ENCODE measurements at regions not wholly inside any gene's neighbourhood (a gene's known extent, or its start where the extent isn't known, plus 50 kb on each side); places are given as distances from the start of the nearest gene placed in this dataset.
"Not testable (repeated sequence)": the region's sequence is repeated elsewhere in the genome, so short reads cannot be mapped to it uniquely, and the experiment has no call there.

DNA sequence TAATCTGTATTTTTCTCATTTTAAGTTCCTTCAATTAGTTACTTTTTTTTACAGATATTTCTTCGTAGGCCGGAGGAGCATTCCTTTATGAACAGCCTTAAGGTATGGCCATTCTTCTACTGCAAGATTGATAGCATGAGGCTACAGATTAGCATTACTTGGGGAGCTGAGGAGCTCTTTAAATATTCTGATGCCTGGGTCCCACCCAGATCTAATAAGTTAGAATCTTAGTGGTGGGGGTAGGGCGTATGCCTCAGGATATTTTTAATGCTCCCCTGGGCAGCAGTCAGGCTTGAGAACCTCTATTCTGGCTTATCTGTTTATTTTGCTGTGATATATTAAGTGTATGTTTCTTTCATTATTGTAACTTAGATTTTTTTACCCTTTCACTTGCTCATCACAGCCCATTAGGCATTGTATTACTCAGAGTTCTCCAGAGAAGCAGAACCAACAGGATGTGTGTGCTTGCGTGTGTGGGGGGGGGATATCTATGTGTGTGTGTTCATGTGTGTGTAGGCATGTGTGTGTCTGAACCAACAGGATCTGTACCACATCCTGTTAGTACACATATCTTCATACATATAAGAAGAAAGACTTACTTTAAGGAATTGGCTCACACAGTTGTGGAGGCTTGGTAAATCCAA, 91.8 kb upstream of the MTAP start:
- peak in 1 of 2 donors; percentile 10 for DNase-seq
- peak; percentile 58 to 69 for ATAC-seq (replicated peaks in 1 of 2)
- H3K27me3 Mint-ChIP-seq (ENCODE audit: low read depth) = no peaks in the 10 kb centered on the region
- no peaks in the 10 kb centered on the region for H3K9me3 Mint-ChIP-seq
- H3K4me3 Mint-ChIP-seq = no peak overlapping the region
- H3K36me3 Mint-ChIP-seq (ENCODE audit: insufficient read depth in 2 of 2) = no peaks in the 10 kb centered on the region
- no peak overlapping the region for H3K27ac Mint-ChIP-seq
- H3K4me1 Mint-ChIP-seq (ENCODE audit: low read depth) = peaks cover 9% of the 10 kb centered on the region

DNA sequence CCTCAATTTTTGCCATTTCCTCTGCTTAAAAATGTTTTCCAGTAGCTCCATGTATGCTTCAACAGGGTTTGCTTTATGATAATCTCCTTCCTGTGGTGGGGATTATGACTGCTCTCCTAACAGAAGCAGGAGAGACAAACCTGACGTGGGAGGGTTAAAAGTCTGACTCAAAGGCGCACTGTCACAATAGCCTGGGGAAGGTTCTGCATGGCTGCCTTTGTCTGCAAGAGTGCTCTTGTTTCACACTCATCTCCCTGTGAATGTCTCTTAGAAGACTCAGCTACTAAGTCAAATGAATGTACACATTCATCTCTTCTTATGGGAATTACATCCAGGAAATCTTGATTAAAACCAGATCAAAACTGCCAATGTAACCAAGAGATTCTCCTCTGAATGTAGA, 90.9 kb upstream of the MTAP start:
- Mint-ChIP-seq H3K27ac (no peak overlapping the region), H3K4me3 (no peak overlapping the region), H3K9me3 (peaks cover 0 to 3% of the 10 kb centered on the region in 2 donors), H3K27me3 (ENCODE audit: low read depth) (no peaks in the 10 kb centered on the region), H3K36me3 (ENCODE audit: insufficient read depth in 2 of 2) (peaks cover 0 to 4% of the 10 kb centered on the region in 2 donors), H3K4me1 (ENCODE audit: low read depth) (peaks cover 9% of the 10 kb centered on the region)
- DNase-seq (peak; percentile 8 to 9), ATAC-seq (replicated peaks in 1 of 2) (peak; percentile 74 to 84)

DNA sequence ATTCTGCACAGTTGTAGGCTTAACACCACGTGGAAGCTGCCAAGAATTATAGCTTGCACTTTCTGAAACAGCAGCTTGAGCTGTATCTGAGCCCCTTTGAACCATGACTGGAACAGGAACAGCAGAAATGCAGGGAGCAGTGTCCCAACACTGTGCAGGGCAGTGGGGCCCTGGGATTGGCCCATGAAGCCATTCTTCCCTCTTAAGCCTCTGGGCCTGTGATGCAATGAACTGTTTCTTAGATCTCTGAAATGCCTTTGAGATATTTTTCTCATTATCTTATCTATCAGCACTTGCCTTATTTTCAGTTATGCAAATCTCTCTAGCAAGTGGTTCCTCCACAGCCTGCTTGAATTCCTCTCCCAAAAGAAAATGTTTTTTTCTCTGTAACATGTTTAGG, 87.0 kb upstream of the MTAP start:
- Mint-ChIP-seq H3K4me3 (no peak overlapping the region), H3K4me1 (ENCODE audit: low read depth) (peaks cover 5% of the 10 kb centered on the region), H3K9me3 (peaks cover 0 to 3% of the 10 kb centered on the region in 2 donors), H3K36me3 (ENCODE audit: insufficient read depth in 2 of 2) (peaks cover 3 to 4% of the 10 kb centered on the region in 2 donors), H3K27ac (no peak overlapping the region), H3K27me3 (ENCODE audit: low read depth) (peaks cover 23% of the 10 kb centered on the region)
- no peak for DNase-seq
- ATAC-seq (replicated peaks in 1 of 2) = no peak

DNA sequence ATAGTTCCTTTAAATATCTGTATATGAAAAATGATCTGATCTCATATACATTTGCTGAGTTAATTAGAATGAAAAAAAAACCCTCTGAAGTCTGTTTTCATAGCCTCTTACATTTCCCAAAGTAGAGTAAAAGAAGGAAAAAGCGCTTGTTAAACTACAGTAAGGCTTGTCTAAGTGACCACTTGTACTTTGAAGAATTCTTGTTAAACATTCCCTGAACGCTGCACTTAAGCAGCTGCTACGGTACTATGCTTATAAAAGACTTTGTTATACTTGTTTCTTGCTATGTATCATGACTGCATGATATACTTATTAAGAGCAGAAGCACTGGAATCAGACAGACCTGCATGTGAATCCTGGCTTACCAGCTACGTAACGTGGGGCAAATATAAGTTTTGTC, 81.7 kb upstream of the MTAP start:
- ATAC-seq (replicated peaks in 1 of 2) = no peak

DNA sequence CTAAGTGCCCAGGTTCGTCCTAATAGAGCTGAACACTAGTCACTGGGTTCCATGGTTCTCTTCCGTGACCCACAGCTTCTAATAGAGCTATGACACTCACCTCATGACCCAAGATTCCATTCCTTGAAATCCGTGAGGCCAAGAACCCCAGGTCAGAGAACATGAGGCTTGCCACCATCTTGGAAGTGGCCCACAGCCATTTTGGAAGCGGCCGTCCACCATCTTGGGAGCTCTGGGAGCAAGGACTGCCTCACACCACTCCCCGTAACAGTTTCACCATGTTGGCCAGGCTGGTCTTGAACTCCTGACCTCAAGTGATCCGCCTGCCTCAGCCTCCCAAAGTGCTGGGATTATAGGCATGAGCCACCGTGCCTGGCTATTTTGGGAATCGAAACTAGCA, 75.0 kb upstream of the MTAP start:
- DNase-seq; H3K27ac Mint-ChIP-seq; H3K9me3 Mint-ChIP-seq; H3K4me1 Mint-ChIP-seq (ENCODE audit: low read depth); ATAC-seq (replicated peaks in 1 of 2); H3K36me3 Mint-ChIP-seq (ENCODE audit: insufficient read depth in 2 of 2); H3K4me3 Mint-ChIP-seq: not testable (repeated sequence)
- peaks cover 17% of the 10 kb centered on the region for H3K27me3 Mint-ChIP-seq (ENCODE audit: low read depth)

More for the DNA sequence above, 81.7 kb upstream of the MTAP start:
- Mint-ChIP-seq H3K4me3 (no peak overlapping the region), H3K4me1 (ENCODE audit: low read depth) (no peaks in the 10 kb centered on the region), H3K36me3 (ENCODE audit: insufficient read depth in 2 of 2) (peaks cover 3 to 4% of the 10 kb centered on the region in 2 donors), H3K9me3 (peaks cover 0 to 3% of the 10 kb centered on the region in 2 donors), H3K27me3 (ENCODE audit: low read depth) (peaks cover 41% of the 10 kb centered on the region), H3K27ac (no peak overlapping the region)
- DNase-seq = no peak

DNA sequence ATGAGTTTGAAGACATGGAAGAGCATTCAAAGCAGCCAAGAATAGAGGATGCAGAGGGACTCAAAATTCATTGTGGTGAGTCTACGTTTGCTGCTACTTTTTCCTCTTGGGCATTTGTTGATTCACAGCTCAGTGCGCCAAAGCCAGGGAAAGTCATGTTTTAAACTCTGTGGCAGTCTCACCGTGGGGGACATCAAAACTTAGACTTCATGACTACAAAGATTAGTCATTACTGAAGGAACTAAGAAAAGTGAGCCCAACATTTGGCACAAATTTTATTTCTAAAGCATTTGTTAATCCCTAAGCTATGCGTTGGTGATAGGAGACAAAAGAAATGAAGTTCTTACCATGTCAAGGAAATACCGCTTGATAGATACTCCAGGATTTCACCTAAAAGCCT, 73.7 kb upstream of the MTAP start:
- no peak for ATAC-seq (replicated peaks in 1 of 2)
- Mint-ChIP-seq H3K36me3 (ENCODE audit: insufficient read depth in 2 of 2) (no peaks in the 10 kb centered on the region), H3K4me1 (ENCODE audit: low read depth) (no peaks in the 10 kb centered on the region), H3K4me3 (no peak overlapping the region), H3K27ac (no peak overlapping the region), H3K9me3 (no peaks in the 10 kb centered on the region), H3K27me3 (ENCODE audit: low read depth) (peaks cover 12% of the 10 kb centered on the region)
- no peak for DNase-seq

DNA sequence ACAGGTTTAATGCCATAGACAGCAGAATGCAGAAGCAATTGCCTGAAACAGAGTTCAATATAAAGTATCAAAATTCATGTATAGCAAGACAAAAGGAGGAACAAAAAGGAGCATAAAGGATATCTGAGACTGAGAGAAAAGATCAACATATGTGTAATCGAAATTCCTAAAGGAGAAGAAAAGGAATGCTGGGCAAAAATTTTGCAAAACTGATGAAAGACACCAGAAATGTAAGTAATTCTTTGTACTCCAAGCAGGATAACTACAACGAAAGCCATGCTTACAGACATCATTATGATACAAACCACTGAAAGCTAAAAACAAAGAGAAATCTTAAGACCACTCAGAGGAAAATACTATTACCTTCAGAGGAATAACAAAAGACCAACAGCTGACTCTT, 72.8 kb upstream of the MTAP start:
- peaks cover 9% of the 10 kb centered on the region for H3K27me3 Mint-ChIP-seq (ENCODE audit: low read depth)
- no peak overlapping the region for H3K27ac Mint-ChIP-seq
- no peaks in the 10 kb centered on the region for H3K36me3 Mint-ChIP-seq (ENCODE audit: insufficient read depth in 2 of 2)
- H3K4me1 Mint-ChIP-seq (ENCODE audit: low read depth) = no peaks in the 10 kb centered on the region
- DNase-seq = no peak
- no peaks in the 10 kb centered on the region for H3K9me3 Mint-ChIP-seq
- H3K4me3 Mint-ChIP-seq = no peak overlapping the region
- no peak for ATAC-seq (replicated peaks in 1 of 2)

DNA sequence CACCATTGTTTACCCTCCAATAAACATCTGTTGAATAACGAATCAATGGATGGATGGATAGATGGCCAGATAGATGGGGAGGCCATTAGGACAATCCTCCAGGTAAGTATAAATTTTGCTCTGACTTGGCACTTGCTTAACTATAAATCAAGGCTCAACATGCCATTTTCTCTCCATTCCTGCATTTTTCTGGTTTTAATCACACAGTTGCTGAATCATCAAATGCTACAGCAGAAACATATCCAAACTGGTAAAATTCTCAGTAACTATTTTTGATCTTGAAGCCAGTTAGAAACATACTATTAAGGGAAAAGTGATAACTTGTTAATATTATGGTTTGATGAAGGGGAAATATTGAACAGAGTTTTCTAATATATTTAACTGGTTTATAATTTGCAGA, 71.5 kb upstream of the MTAP start:
- no peak overlapping the region for H3K27ac Mint-ChIP-seq
- no peaks in the 10 kb centered on the region for H3K36me3 Mint-ChIP-seq (ENCODE audit: insufficient read depth in 2 of 2)
- ATAC-seq (replicated peaks in 1 of 2) (no peak), DNase-seq (no peak)
- no peaks in the 10 kb centered on the region for H3K27me3 Mint-ChIP-seq (ENCODE audit: low read depth)
- no peaks in the 10 kb centered on the region for H3K9me3 Mint-ChIP-seq
- H3K4me1 Mint-ChIP-seq (ENCODE audit: low read depth) = no peaks in the 10 kb centered on the region
- no peak overlapping the region for H3K4me3 Mint-ChIP-seq

DNA sequence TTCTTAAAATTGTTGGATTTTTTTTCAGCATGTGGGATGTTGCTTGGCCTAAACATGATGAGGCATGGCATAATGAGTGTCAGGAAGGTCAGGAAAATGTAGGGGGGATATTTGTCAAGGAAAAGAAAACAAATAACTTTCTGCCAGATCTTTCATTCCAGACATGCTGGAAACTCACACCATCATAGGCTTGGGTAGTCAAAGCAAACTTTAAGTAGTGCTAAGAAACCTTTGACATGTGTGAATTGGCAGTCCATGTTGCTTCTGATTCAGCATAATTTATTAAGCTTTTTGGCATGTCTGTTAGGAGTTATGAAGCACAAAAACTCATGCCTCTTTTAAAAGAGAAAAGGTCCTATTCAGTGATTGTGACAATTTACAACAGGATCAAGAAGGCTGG, 61.3 kb upstream of the MTAP start:
- Mint-ChIP-seq H3K27me3 (ENCODE audit: low read depth) (peaks cover 26% of the 10 kb centered on the region), H3K9me3 (no peaks in the 10 kb centered on the region), H3K4me1 (ENCODE audit: low read depth) (no peaks in the 10 kb centered on the region), H3K4me3 (no peak overlapping the region), H3K36me3 (ENCODE audit: insufficient read depth in 2 of 2) (no peaks in the 10 kb centered on the region), H3K27ac (no peak overlapping the region)
- ATAC-seq (replicated peaks in 1 of 2) = no peak
- no peak for DNase-seq

DNA sequence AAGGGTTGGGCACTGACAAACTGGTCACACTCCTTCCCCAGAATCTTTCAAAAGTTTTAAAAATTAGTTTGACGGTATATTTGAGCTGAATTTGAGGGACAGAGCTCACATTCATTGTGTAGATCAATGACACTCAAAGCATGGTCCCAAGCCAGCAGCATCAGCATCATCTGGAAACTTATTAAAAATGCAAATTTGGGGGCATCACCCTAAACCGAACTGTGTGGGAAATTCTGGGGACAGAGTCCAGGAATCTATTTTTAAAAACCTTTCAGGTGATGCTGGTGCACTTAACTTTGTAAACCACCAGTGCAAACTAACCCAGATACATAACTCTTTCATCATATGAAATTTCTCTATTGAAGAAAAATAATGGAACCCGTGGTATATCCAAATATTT, 58.1 kb upstream of the MTAP start:
- no peaks in the 10 kb centered on the region for H3K36me3 Mint-ChIP-seq (ENCODE audit: insufficient read depth in 2 of 2)
- H3K27me3 Mint-ChIP-seq (ENCODE audit: low read depth) = peaks cover 31% of the 10 kb centered on the region
- no peak for ATAC-seq (replicated peaks in 1 of 2)

DNA sequence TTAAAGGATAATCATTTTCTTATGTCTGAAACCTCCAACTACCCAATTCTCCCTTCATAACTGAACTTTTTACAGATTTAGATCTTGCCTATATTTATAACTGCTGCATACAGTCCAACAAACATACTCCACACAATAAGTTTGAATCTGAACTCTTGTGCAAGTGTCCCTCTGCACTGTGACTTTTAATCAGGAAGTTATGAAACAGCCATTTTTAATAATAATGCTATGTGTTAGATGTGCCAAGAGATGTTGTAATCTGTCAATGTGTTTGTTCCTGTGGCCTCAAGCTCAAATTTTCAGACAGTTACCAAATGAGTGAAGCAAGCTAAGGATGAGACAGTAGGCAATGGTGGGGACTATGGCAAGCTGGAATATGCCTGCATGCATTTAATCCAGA, 57.6 kb upstream of the MTAP start:
- peaks cover 0 to 1% of the 10 kb centered on the region in 2 donors for H3K9me3 Mint-ChIP-seq
- DNase-seq = no peak
- no peaks in the 10 kb centered on the region for H3K4me1 Mint-ChIP-seq (ENCODE audit: low read depth)
- H3K36me3 Mint-ChIP-seq (ENCODE audit: insufficient read depth in 2 of 2) = no peaks in the 10 kb centered on the region
- H3K27ac Mint-ChIP-seq = no peak overlapping the region
- no peak overlapping the region for H3K4me3 Mint-ChIP-seq
- H3K27me3 Mint-ChIP-seq (ENCODE audit: low read depth) = peaks cover 26% of the 10 kb centered on the region
- ATAC-seq (replicated peaks in 1 of 2) = no peak

More for the DNA sequence above, 58.1 kb upstream of the MTAP start:
- Mint-ChIP-seq H3K4me1 (ENCODE audit: low read depth) (no peaks in the 10 kb centered on the region), H3K4me3 (no peak overlapping the region), H3K9me3 (peaks cover 0 to 1% of the 10 kb centered on the region in 2 donors), H3K27ac (no peak overlapping the region)
- no peak for DNase-seq

DNA sequence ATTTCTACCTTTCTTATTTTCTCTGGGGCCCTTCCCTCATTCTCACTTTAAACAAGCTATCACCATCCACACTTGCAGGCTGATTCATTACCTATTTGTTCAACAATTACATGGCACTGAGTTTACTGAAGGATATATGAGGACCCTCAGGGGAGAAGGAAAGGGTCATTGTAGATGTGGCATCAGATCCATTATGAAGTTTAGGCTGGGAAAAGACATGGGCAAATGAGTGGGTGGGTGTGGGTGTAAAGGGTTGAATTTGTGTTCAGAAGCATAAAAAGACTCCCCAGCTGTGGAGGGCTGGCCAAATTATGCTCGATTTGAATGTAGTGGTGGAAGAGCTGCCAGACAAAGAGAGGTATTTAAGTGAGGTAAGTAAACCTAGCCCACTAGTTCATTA, 55.9 kb upstream of the MTAP start:
- Mint-ChIP-seq H3K27ac (no peak overlapping the region), H3K4me1 (ENCODE audit: low read depth) (no peaks in the 10 kb centered on the region), H3K27me3 (ENCODE audit: low read depth) (peaks cover 37% of the 10 kb centered on the region), H3K9me3 (peaks cover 0 to 1% of the 10 kb centered on the region in 2 donors), H3K36me3 (ENCODE audit: insufficient read depth in 2 of 2) (no peaks in the 10 kb centered on the region), H3K4me3 (no peak overlapping the region)
- DNase-seq (no peak), ATAC-seq (replicated peaks in 1 of 2) (no peak)

DNA sequence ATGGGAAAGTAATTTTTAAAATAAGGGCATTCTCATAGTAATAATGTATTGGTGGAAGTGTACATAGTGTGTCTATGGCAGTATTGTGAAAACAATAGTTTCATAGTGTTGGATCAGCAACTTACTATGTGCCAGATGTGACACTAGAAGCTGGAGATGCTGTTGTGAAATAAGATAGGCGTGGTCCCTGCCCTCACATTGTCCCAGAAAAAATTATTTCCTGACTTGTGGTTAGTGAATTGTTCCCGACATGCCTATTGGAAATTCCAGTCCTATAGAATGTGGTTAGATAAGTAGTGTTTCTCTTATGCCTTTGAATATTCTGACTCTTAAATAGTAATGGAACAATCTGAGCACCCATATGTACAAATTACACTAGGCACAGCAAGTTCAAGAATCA, 55.3 kb upstream of the MTAP start:
- DNase-seq (no peak), ATAC-seq (replicated peaks in 1 of 2) (no peak)
- no peaks in the 10 kb centered on the region for H3K4me1 Mint-ChIP-seq (ENCODE audit: low read depth)
- peaks cover 0 to 1% of the 10 kb centered on the region in 2 donors for H3K9me3 Mint-ChIP-seq
- H3K36me3 Mint-ChIP-seq (ENCODE audit: insufficient read depth in 2 of 2) = no peaks in the 10 kb centered on the region
- H3K27me3 Mint-ChIP-seq (ENCODE audit: low read depth) = peaks cover 38% of the 10 kb centered on the region
- no peak overlapping the region for H3K27ac Mint-ChIP-seq
- no peak overlapping the region for H3K4me3 Mint-ChIP-seq

DNA sequence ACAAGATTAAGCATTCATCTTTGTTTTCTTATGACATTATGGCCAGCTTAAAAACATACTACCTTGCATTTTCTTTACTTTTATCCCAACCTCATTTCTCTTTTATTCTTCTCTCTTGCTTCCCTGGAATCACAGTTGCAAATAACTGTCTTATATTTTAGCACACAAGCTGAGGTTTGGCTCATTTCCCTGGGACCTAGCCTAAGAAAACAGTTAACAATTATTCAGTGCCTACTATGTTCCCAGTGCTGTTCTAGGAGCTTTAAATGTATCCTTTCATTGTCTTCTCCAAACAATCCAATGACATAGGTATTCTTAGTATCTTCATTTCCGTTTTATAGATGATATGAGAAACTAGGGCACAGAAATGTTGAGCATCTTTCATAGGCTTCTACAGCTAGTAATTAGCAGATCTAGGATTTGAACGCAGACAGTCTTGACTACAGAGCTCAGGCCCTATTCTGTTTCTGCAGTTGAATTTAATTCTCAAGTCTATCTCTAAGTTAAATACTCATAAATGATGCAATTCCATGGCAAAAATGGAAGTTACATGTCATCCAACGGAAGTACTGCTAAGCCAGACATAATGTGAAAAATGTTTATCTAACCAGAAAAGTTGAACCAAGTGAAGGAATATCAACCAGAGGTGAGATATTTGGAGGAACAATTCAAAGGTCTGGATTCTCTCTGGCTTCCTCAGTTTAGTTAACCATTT, 52.3 kb upstream of the MTAP start:
- Mint-ChIP-seq H3K27me3 (ENCODE audit: low read depth) (peaks cover 53% of the 10 kb centered on the region), H3K4me1 (ENCODE audit: low read depth) (no peaks in the 10 kb centered on the region), H3K27ac (no peak overlapping the region), H3K4me3 (no peak overlapping the region), H3K9me3 (peaks cover 1% of the 10 kb centered on the region in 2 donors), H3K36me3 (ENCODE audit: insufficient read depth in 2 of 2) (peaks cover 0 to 3% of the 10 kb centered on the region in 2 donors)
- ATAC-seq (replicated peaks in 1 of 2) (no peak), DNase-seq (no peak)
